ENCODE measurements at regions not wholly inside any gene's neighbourhood (a gene's known extent, or its start where the extent isn't known, plus 50 kb on each side); places are given as distances from the start of the nearest gene placed in this dataset.

DNA sequence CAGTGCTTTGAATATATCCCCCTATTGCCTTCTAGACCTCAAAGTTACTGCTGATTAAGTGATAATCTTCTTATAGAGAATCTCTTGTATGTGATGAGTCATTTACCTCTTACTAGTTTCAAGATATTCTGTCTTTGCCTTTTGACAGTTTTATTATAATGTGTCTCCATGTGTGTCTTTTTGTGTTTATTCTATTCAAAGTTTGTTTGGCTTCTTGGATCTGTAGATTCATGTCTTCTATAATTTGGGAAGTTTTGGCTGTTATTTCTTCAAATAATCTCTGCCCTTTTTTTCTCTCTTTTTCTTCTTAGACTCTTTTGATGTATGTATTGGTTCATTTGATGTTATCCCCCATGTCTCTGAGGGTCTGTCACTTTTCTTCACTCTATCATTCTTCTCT, 915.7 kb upstream of the GRIA3 start:
- TF ChIP-seq, protein P1, sequence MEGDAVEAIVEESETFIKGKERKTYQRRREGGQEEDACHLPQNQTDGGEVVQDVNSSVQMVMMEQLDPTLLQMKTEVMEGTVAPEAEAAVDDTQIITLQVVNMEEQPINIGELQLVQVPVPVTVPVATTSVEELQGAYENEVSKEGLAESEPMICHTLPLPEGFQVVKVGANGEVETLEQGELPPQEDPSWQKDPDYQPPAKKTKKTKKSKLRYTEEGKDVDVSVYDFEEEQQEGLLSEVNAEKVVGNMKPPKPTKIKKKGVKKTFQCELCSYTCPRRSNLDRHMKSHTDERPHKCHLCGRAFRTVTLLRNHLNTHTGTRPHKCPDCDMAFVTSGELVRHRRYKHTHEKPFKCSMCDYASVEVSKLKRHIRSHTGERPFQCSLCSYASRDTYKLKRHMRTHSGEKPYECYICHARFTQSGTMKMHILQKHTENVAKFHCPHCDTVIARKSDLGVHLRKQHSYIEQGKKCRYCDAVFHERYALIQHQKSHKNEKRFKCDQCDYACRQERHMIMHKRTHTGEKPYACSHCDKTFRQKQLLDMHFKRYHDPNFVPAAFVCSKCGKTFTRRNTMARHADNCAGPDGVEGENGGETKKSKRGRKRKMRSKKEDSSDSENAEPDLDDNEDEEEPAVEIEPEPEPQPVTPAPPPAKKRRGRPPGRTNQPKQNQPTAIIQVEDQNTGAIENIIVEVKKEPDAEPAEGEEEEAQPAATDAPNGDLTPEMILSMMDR (IDR thresholded peaks at IDR 0.05; ENCODE audit: low read depth, low read length) = no peak
- no peak for TF ChIP-seq EZH2phosphoT487 (IDR thresholded peaks at IDR 0.05; ENCODE audit: low read depth)
